GM12891 (cell line): ENCODE measurements at regions not wholly inside any gene's neighbourhood (a gene's known extent, or its start where the extent isn't known, plus 50 kb on each side); places are given as distances from the start of the nearest gene placed in this dataset.

ENCODE experiments used
- DNase-seq: peaks from one replicate; pipeline ENCODE4 v3.0.0; 2011; ENCODE audit warnings: low spot score; ENCODE audit not compliant: insufficient read length
- FAIRE-seq: peaks from 2 replicates; lab custom pipeline; 2011; peaks lifted over from hg19 to GRCh38; lab: Jason Lieb, UNC
- PAX5 ChIP-seq: IDR thresholded peaks from 2 replicates; pipeline ENCODE4 v1.6.1; 2011; ENCODE audit warnings: low read length, moderate library complexity, mild to moderate bottlenecking; ENCODE audit not compliant: insufficient read depth, severe bottlenecking
- POLR2A ChIP-seq: IDR thresholded peaks from 2 replicates; pipeline ENCODE4 v1.6.1; 2011; ENCODE audit warnings: low read depth, low read length, control low read depth
- POLR2AphosphoS5 ChIP-seq: IDR thresholded peaks from 2 replicates; pipeline ENCODE4 v1.6.1; 2011; ENCODE audit warnings: low read depth, low read length, control low read depth
- POU2F2 ChIP-seq: IDR thresholded peaks from 2 replicates; pipeline ENCODE4 v1.6.1; 2011; ENCODE audit warnings: low read depth, mild to moderate bottlenecking, control low read depth, low read length, moderate library complexity
- SPI1 ChIP-seq: IDR thresholded peaks from 2 replicates; pipeline ENCODE4 v1.6.1; 2011; ENCODE audit warnings: low read depth, low read length, control low read depth
- TAF1 ChIP-seq: IDR thresholded peaks from 2 replicates; pipeline ENCODE4 v1.6.1; 2011; ENCODE audit warnings: low read depth, low read length, control low read depth

GRCh38 chr4:19523964-19524363, 727.7 kb upstream of the SLIT2 start:
- FAIRE-seq, result no peak

GRCh38 chr4:19522966-19523365, 728.7 kb upstream of the SLIT2 start:
- no peak for TF ChIP-seq POLR2A
- TF ChIP-seq POLR2AphosphoS5, result no peak
- TF ChIP-seq SPI1, result no peak
- TF ChIP-seq TAF1, result no peak
- TF ChIP-seq PAX5, result no peak
- TF ChIP-seq POU2F2, result no peak
- FAIRE-seq (no peak), DNase-seq (no peak)

More at GRCh38 chr4:19523964-19524363, 727.7 kb upstream of the SLIT2 start:
- no peak for DNase-seq
- no peak for TF ChIP-seq POLR2A
- no peak for TF ChIP-seq SPI1

- no peak for TF ChIP-seq POLR2A
- no peak for TF ChIP-seq TAF1
- DNase-seq, result no peak
- no peak for FAIRE-seq
Measured at GRCh38 chr4:19520939-19521520, 730.7 kb upstream of the SLIT2 start.

GRCh38 chr4:19514276-19515070, 737.2 kb upstream of the SLIT2 start:
- no peak for FAIRE-seq
- no peak for DNase-seq
- TF ChIP-seq TAF1 (no peak), POLR2AphosphoS5 (no peak), PAX5 (no peak), POLR2A (no peak), POU2F2 (no peak), SPI1 (no peak)

GRCh38 chr4:19512086-19512485, 739.6 kb upstream of the SLIT2 start:
- no peak for FAIRE-seq
- no peak for DNase-seq
- TF ChIP-seq SPI1, result no peak
- no peak for TF ChIP-seq POU2F2
- no peak for TF ChIP-seq PAX5
- TF ChIP-seq POLR2A, result no peak
- no peak for TF ChIP-seq TAF1
- TF ChIP-seq POLR2AphosphoS5, result no peak

- TF ChIP-seq POLR2A (no peak), PAX5 (no peak), POLR2AphosphoS5 (no peak), POU2F2 (no peak), SPI1 (no peak), TAF1 (no peak)
- no peak for FAIRE-seq
Measured at GRCh38 chr4:19510993-19511392, 740.7 kb upstream of the SLIT2 start.

GRCh38 chr4:19508442-19508841, 743.3 kb upstream of the SLIT2 start:
- FAIRE-seq (no peak), DNase-seq (no peak)
- TF ChIP-seq POLR2A (no peak), TAF1 (no peak), PAX5 (no peak), SPI1 (no peak), POLR2AphosphoS5 (no peak), POU2F2 (no peak)

More at GRCh38 chr4:19510993-19511392, 740.7 kb upstream of the SLIT2 start:
- no peak for DNase-seq

GRCh38 chr4:19497705-19498104, 754.0 kb upstream of the SLIT2 start:
- DNase-seq (no peak), FAIRE-seq (no peak)
- no peak for TF ChIP-seq POU2F2
- TF ChIP-seq POLR2AphosphoS5, result no peak
- TF ChIP-seq TAF1, result no peak
- TF ChIP-seq SPI1, result no peak
- no peak for TF ChIP-seq POLR2A
- no peak for TF ChIP-seq PAX5

- no peak for DNase-seq
- no peak for FAIRE-seq
- TF ChIP-seq POLR2AphosphoS5 (no peak), SPI1 (no peak), POU2F2 (no peak), PAX5 (no peak), TAF1 (no peak), POLR2A (no peak)
Measured at GRCh38 chr4:19496756-19497155, 754.9 kb upstream of the SLIT2 start.
